ENCODE measurements at regions not wholly inside any gene's neighbourhood (a gene's known extent, or its start where the extent isn't known, plus 50 kb on each side); places are given as distances from the start of the nearest gene placed in this dataset.
"Not testable (repeated sequence)": the region's sequence is repeated elsewhere in the genome, so short reads cannot be mapped to it uniquely, and the experiment has no call there.

- POLR2A ChIA-PET, result no interaction called here
- DNase-seq (no peak), ATAC-seq (ENCODE audit: low read depth) (no peak)
- Mint-ChIP-seq H3K36me3 (no peaks in the 10 kb centered on the region), H3K27me3 (no peaks in the 10 kb centered on the region), H3K4me3 (no peak overlapping the region), H3K27ac (no peak overlapping the region), H3K9me3 (no peaks in the 10 kb centered on the region), H3K4me1 (no peaks in the 10 kb centered on the region)
Observed at GRCh38 chr4:159780196-159780922, 677.5 kb downstream of the RAPGEF2 start.

GRCh38 chr4:159787901-159788300 is 685.0 kb downstream of the RAPGEF2 start:
- POLR2A ChIA-PET, result no interaction called here
- Mint-ChIP-seq H3K4me3 (no peak overlapping the region), H3K27ac (no peak overlapping the region), H3K9me3 (no peaks in the 10 kb centered on the region), H3K4me1 (no peaks in the 10 kb centered on the region), H3K27me3 (no peaks in the 10 kb centered on the region), H3K36me3 (no peaks in the 10 kb centered on the region)
- ATAC-seq (ENCODE audit: low read depth) (no peak), DNase-seq (no peak)

- DNase-seq (no peak), ATAC-seq (ENCODE audit: low read depth) (no peak)
- H3K9me3 Mint-ChIP-seq, result no peaks in the 10 kb centered on the region
- H3K36me3 Mint-ChIP-seq, result no peaks in the 10 kb centered on the region
- no peaks in the 10 kb centered on the region for H3K27me3 Mint-ChIP-seq
- no peaks in the 10 kb centered on the region for H3K4me1 Mint-ChIP-seq
- H3K4me3 Mint-ChIP-seq, result no peak overlapping the region
- POLR2A ChIA-PET, result no interaction called here
- no peak overlapping the region for H3K27ac Mint-ChIP-seq
Observed at GRCh38 chr4:159791334-159791733, 688.5 kb downstream of the RAPGEF2 start.

- H3K27ac Mint-ChIP-seq; DNase-seq; H3K36me3 Mint-ChIP-seq; H3K9me3 Mint-ChIP-seq; H3K27me3 Mint-ChIP-seq; POLR2A ChIA-PET; ATAC-seq (ENCODE audit: low read depth); H3K4me1 Mint-ChIP-seq; H3K4me3 Mint-ChIP-seq: not testable (repeated sequence)
Observed at GRCh38 chr4:159804592-159804991, 701.7 kb downstream of the RAPGEF2 start.

GRCh38 chr4:159823743-159824142 is 720.9 kb downstream of the RAPGEF2 start:
- POLR2A ChIA-PET, result no interaction called here
- no peak for DNase-seq
- H3K4me3 Mint-ChIP-seq, result no peak overlapping the region
- peaks cover 12% of the 10 kb centered on the region for H3K9me3 Mint-ChIP-seq
- H3K36me3 Mint-ChIP-seq, result no peaks in the 10 kb centered on the region
- H3K4me1 Mint-ChIP-seq, result no peaks in the 10 kb centered on the region
- no peak for ATAC-seq (ENCODE audit: low read depth)
- no peaks in the 10 kb centered on the region for H3K27me3 Mint-ChIP-seq
- H3K27ac Mint-ChIP-seq, result no peak overlapping the region

GRCh38 chr4:159828687-159829086 is 725.8 kb downstream of the RAPGEF2 start:
- peaks cover 15% of the 10 kb centered on the region for H3K9me3 Mint-ChIP-seq

GRCh38 chr4:159829184-159829583 is 726.3 kb downstream of the RAPGEF2 start:
- H3K27me3 Mint-ChIP-seq, result no peaks in the 10 kb centered on the region
- no peak for DNase-seq
- POLR2A ChIA-PET, result no interaction called here
- no peak for ATAC-seq (ENCODE audit: low read depth)
- H3K36me3 Mint-ChIP-seq, result no peaks in the 10 kb centered on the region
- H3K9me3 Mint-ChIP-seq, result peaks cover 12% of the 10 kb centered on the region
- H3K27ac Mint-ChIP-seq, result no peak overlapping the region
- no peak overlapping the region for H3K4me3 Mint-ChIP-seq
- no peaks in the 10 kb centered on the region for H3K4me1 Mint-ChIP-seq

More at GRCh38 chr4:159828687-159829086, 725.8 kb downstream of the RAPGEF2 start:
- H3K4me1 Mint-ChIP-seq, result no peaks in the 10 kb centered on the region
- POLR2A ChIA-PET, result no interaction called here
- no peaks in the 10 kb centered on the region for H3K36me3 Mint-ChIP-seq
- H3K27ac Mint-ChIP-seq, result no peak overlapping the region
- no peaks in the 10 kb centered on the region for H3K27me3 Mint-ChIP-seq
- ATAC-seq (ENCODE audit: low read depth) (no peak), DNase-seq (no peak)
- no peak overlapping the region for H3K4me3 Mint-ChIP-seq

GRCh38 chr4:159837071-159837470 is 734.2 kb downstream of the RAPGEF2 start:
- POLR2A ChIA-PET, result no interaction called here
- peaks cover 5% of the 10 kb centered on the region for H3K9me3 Mint-ChIP-seq

GRCh38 chr4:159855731-159856130 is 752.9 kb downstream of the RAPGEF2 start:
- H3K36me3 Mint-ChIP-seq, result no peaks in the 10 kb centered on the region
- no peak overlapping the region for H3K4me3 Mint-ChIP-seq
- POLR2A ChIA-PET, result no interaction called here
- H3K4me1 Mint-ChIP-seq, result no peaks in the 10 kb centered on the region
- DNase-seq, result no peak
- no peak for ATAC-seq (ENCODE audit: low read depth)
- no peaks in the 10 kb centered on the region for H3K9me3 Mint-ChIP-seq
- H3K27me3 Mint-ChIP-seq, result no peaks in the 10 kb centered on the region
- no peak overlapping the region for H3K27ac Mint-ChIP-seq

More at GRCh38 chr4:159837071-159837470, 734.2 kb downstream of the RAPGEF2 start:
- Mint-ChIP-seq H3K4me3 (no peak overlapping the region), H3K36me3 (no peaks in the 10 kb centered on the region), H3K27me3 (no peaks in the 10 kb centered on the region), H3K27ac (no peak overlapping the region), H3K4me1 (no peaks in the 10 kb centered on the region)
- no peak for DNase-seq
- no peak for ATAC-seq (ENCODE audit: low read depth)

GRCh38 chr4:159856451-159856850 is 753.6 kb downstream of the RAPGEF2 start:
- no peaks in the 10 kb centered on the region for H3K9me3 Mint-ChIP-seq
- ATAC-seq (ENCODE audit: low read depth), result no peak
- no peak overlapping the region for H3K27ac Mint-ChIP-seq

GRCh38 chr4:159859656-159860148 is 756.8 kb downstream of the RAPGEF2 start:
- Mint-ChIP-seq H3K4me3 (no peak overlapping the region), H3K9me3 (no peaks in the 10 kb centered on the region), H3K4me1 (no peaks in the 10 kb centered on the region), H3K27me3 (no peaks in the 10 kb centered on the region), H3K36me3 (no peaks in the 10 kb centered on the region), H3K27ac (no peak overlapping the region)
- DNase-seq (no peak), ATAC-seq (ENCODE audit: low read depth) (no peak)
- POLR2A ChIA-PET, result no interaction called here

More at GRCh38 chr4:159856451-159856850, 753.6 kb downstream of the RAPGEF2 start:
- H3K4me1 Mint-ChIP-seq, result no peaks in the 10 kb centered on the region
- DNase-seq, result no peak
- H3K4me3 Mint-ChIP-seq, result no peak overlapping the region
- POLR2A ChIA-PET, result no interaction called here
- H3K36me3 Mint-ChIP-seq, result no peaks in the 10 kb centered on the region
- H3K27me3 Mint-ChIP-seq, result no peaks in the 10 kb centered on the region

- H3K4me1 Mint-ChIP-seq, result no peaks in the 10 kb centered on the region
Observed at GRCh38 chr4:159860945-159861344, 758.1 kb downstream of the RAPGEF2 start.

GRCh38 chr4:159864337-159864736 is 761.5 kb downstream of the RAPGEF2 start:
- Mint-ChIP-seq H3K27me3 (no peaks in the 10 kb centered on the region), H3K27ac (no peak overlapping the region), H3K36me3 (no peaks in the 10 kb centered on the region), H3K9me3 (no peaks in the 10 kb centered on the region), H3K4me3 (no peak overlapping the region), H3K4me1 (no peaks in the 10 kb centered on the region)
- DNase-seq, result no peak
- ATAC-seq (ENCODE audit: low read depth), result no peak
- POLR2A ChIA-PET, result no interaction called here

More at GRCh38 chr4:159860945-159861344, 758.1 kb downstream of the RAPGEF2 start:
- Mint-ChIP-seq H3K27ac (no peak overlapping the region), H3K27me3 (no peaks in the 10 kb centered on the region), H3K36me3 (no peaks in the 10 kb centered on the region), H3K9me3 (no peaks in the 10 kb centered on the region), H3K4me3 (no peak overlapping the region)
- no peak for ATAC-seq (ENCODE audit: low read depth)
- no peak for DNase-seq
- POLR2A ChIA-PET, result no interaction called here

- Mint-ChIP-seq H3K36me3 (no peaks in the 10 kb centered on the region), H3K4me1 (no peaks in the 10 kb centered on the region)
- no peak for DNase-seq
Observed at GRCh38 chr4:159867673-159868072, 764.8 kb downstream of the RAPGEF2 start.

More at GRCh38 chr4:159867673-159868072, 764.8 kb downstream of the RAPGEF2 start:
- ATAC-seq (ENCODE audit: low read depth), result no peak
- Mint-ChIP-seq H3K27me3 (no peaks in the 10 kb centered on the region), H3K4me3 (no peak overlapping the region), H3K27ac (no peak overlapping the region), H3K9me3 (no peaks in the 10 kb centered on the region)
- POLR2A ChIA-PET, result no interaction called here
